K562 (cell line): ENCODE measurements at regions not wholly inside any gene's neighbourhood (a gene's known extent, or its start where the extent isn't known, plus 50 kb on each side); places are given as distances from the start of the nearest gene placed in this dataset.

ENCODE experiments used
- ATAC-seq: fragments of 200-7000 bp; cut with Tn5 transposase; 3 replicates; pipeline ENCODE4 v1.9.1; 2020; ENCODE audit warnings: moderate library complexity
- BruUV-seq: library from RNA; stranded (reverse); fragments of 400-500 nt; replicated peaks from 2 replicates; lab custom pipeline; 2021; lab: Mats Ljungman, UMichigan
- CTCF ChIA-PET: fragments of 300-600 bp; formaldehyde crosslinking; extraction: SDS; loops from one replicate; lab custom pipeline; 2021; ENCODE audit warnings: low intra/inter-chr PET ratio; lab: Yijun Ruan, JAX
- POLR2A ChIA-PET: fragments of 300-600, 350-650 bp; sonication (Branson Sonifier 250); formaldehyde crosslinking; extraction: SDS; loops from one replicate; lab custom pipeline; 2021; ENCODE audit warnings: antibody characterized with exemption, inconsistent platforms; lab: Yijun Ruan, JAX
- DNase-seq, 4 experiments: peaks; one replicate each; pipeline versions ENCODE4 v3.0.0 to v3.0.0-alpha.2; 2011 to 2018; ENCODE audit warnings: low spot score in 3 of 4, mixed read lengths in 3 of 4; ENCODE audit errors: extremely low read depth in 1 of 4
- FAIRE-seq: peaks from 2 replicates; lab custom pipeline; 2011; peaks lifted over from hg19 to GRCh38; lab: Jason Lieb, UNC
- H2AFZ ChIP-seq: 2 replicates; pipeline ENCODE4 v1.6.0; 2011; ENCODE audit warnings: low read depth, low read length, control low read depth, inconsistent platforms
- H3K27ac ChIP-seq: fragments of 200-600 bp; 3 replicates; pipeline ENCODE4 v1.8.0; 2011; ENCODE audit warnings: low read depth, mild to moderate bottlenecking, control low read depth, inconsistent platforms, low read length, moderate library complexity, mixed read lengths; ENCODE audit errors: extremely low read depth
- H3K27me3 ChIP-seq, 2 experiments: fragments of 300-600 bp in 1 of 2; 2 replicates in 1 of 2; 3 replicates in 1 of 2; pipeline versions ENCODE4 v1.6.0 to v1.8.0; 2011; ENCODE audit warnings: inconsistent platforms in 2 of 2, low read length in 2 of 2, mild to moderate bottlenecking in 1 of 2, mixed read lengths in 1 of 2, moderate library complexity in 1 of 2; ENCODE audit not compliant: control insufficient read depth in 2 of 2, insufficient read depth in 2 of 2
- H3K36me3 ChIP-seq: fragments of 300-600 bp; 3 replicates; pipeline ENCODE4 v1.8.0; 2011; ENCODE audit warnings: mild to moderate bottlenecking, low read length, inconsistent platforms; ENCODE audit not compliant: control insufficient read depth, insufficient read depth
- H3K4me1 ChIP-seq, 2 experiments: fragments of 200-600 bp in 1 of 2; replicated peaks in 1 of 2; 2 replicates in 1 of 2; 3 replicates in 1 of 2; pipeline versions ENCODE4 v1.5.1 to v1.8.0; 2011; ENCODE audit warnings: inconsistent platforms in 2 of 2, low read length in 2 of 2, mild to moderate bottlenecking in 1 of 2, mixed read lengths in 1 of 2, moderate library complexity in 1 of 2; ENCODE audit not compliant: control insufficient read depth in 2 of 2, insufficient read depth in 2 of 2
- H3K4me2 ChIP-seq: 2 replicates; pipeline ENCODE4 v1.6.1; 2011; ENCODE audit warnings: low read length, control low read depth, inconsistent platforms, mixed read lengths; ENCODE audit not compliant: insufficient read depth
- H3K4me3 ChIP-seq: fragments of 200-600 bp; sonication (generic), shearing (Covaris generic); 2 replicates; pipeline ENCODE4 v1.5.1; 2016; ENCODE audit warnings: control low read depth, inconsistent platforms
- H3K79me2 ChIP-seq: fragments of 200-600 bp; 3 replicates; pipeline ENCODE4 v1.8.0; 2011; ENCODE audit warnings: low read length, inconsistent platforms; ENCODE audit not compliant: control insufficient read depth, insufficient read depth
- H3K9ac ChIP-seq, 2 experiments: 2 replicates each; pipeline versions ENCODE4 v1.6.0 to v1.6.1; 2011; ENCODE audit warnings: low read depth in 2 of 2, low read length in 2 of 2, control low read depth in 1 of 2, inconsistent platforms in 1 of 2, mild to moderate bottlenecking in 1 of 2, mixed read lengths in 1 of 2; ENCODE audit not compliant: insufficient read depth in 1 of 2
- H3K9me1 ChIP-seq: one replicate; pipeline ENCODE4 v1.6.0; 2011; ENCODE audit warnings: inconsistent platforms, mild to moderate bottlenecking, low read length, moderate library complexity; ENCODE audit not compliant: control insufficient read depth, insufficient read depth
- H3K9me3 ChIP-seq: replicated peaks from 2 replicates; pipeline ENCODE4 v1.5.1; 2011; ENCODE audit warnings: low read depth, low read length, inconsistent platforms; ENCODE audit not compliant: control insufficient read depth, insufficient read depth
- H4K20me1 ChIP-seq: replicated peaks from 2 replicates; pipeline ENCODE4 v1.6.1; 2011; ENCODE audit warnings: low read length, inconsistent platforms, mixed read lengths; ENCODE audit not compliant: control insufficient read depth, insufficient read depth
- MAFF ChIP-seq: IDR thresholded peaks from 2 replicates; pipeline ENCODE4 v1.6.1; 2012; ENCODE audit warnings: low read length, improper control_type of control experiment
- WHSC1 ChIP-seq: IDR thresholded peaks from one replicate; pipeline ENCODE4 v1.6.1; 2012; ENCODE audit warnings: low read length, control low read depth, inconsistent platforms
- ZNF316 ChIP-seq: fragments of 450-650 bp; IDR thresholded peaks from 2 replicates; pipeline ENCODE4 v1.6.1; 2016
- in situ Hi-C: fragments of 300-500 bp; cut with MboI; formaldehyde crosslinking; loops from 4 replicates; pipeline ENCODE4 v1.15.0; 2018; ENCODE audit warnings: inconsistent platforms, mixed read lengths
- intact Hi-C: fragments of 100-400 bp; cut with micrococcal nuclease; formaldehyde crosslinking; loops from 2 replicates; pipeline ENCODE4 v1.14.2; 2022

- no peaks in the 10 kb centered on the region for H3K9me1 ChIP-seq
- H3K36me3 ChIP-seq = no peaks in the 10 kb centered on the region
- no peak for DNase-seq
- H3K4me3 ChIP-seq = no peak overlapping the region
- H2AFZ ChIP-seq = no peak overlapping the region
- no peak for ATAC-seq
- BruUV-seq = no TSS peak
- H3K27me3 ChIP-seq = no peaks in the 10 kb centered on the region
- FAIRE-seq = no peak
- H4K20me1 ChIP-seq = no peaks in the 10 kb centered on the region
- POLR2A ChIA-PET = no interaction called here
- in situ Hi-C loops (no loop called here), intact Hi-C loops (no loop called here)
- H3K4me2 ChIP-seq = no peak overlapping the region
- no peaks in the 10 kb centered on the region; the same call in 1 of the 2 replicates for H3K9me3 ChIP-seq
- TF ChIP-seq WHSC1 = no peak
- TF ChIP-seq ZNF316 = peak; percentile 54
- TF ChIP-seq MAFF = 0 out of 2 replicates have a peak, but pooled peaks have one; percentile 7
- TF ChIP-seq, all 486 proteins: peak for 2
- H3K4me1 ChIP-seq = no peaks in the 10 kb centered on the region
- CTCF ChIA-PET = no interaction called here
- no peaks in the 10 kb centered on the region for H3K79me2 ChIP-seq
- H3K9ac ChIP-seq = no peak overlapping the region
- no peak overlapping the region for H3K27ac ChIP-seq
Measured at GRCh38 chr1:215031392-215031791, 51.1 kb upstream of the KCNK2 start.
